Vagina (tissue), 2 donors: ENCODE measurements at regions not wholly inside any gene's neighbourhood (a gene's known extent, or its start where the extent isn't known, plus 50 kb on each side); places are given as distances from the start of the nearest gene placed in this dataset.

Experiments
- DNase-seq, 2 donors: peaks; one replicate each; pipeline ENCODE4 v3.0.0-alpha.2; 2017; ENCODE audit errors: extremely low spot score in 2 of 2
- H3K27ac ChIP-seq: fragments of 200-600 bp; sonication (generic); one replicate; pipeline ENCODE4 v1.5.1; 2019
- H3K27me3 ChIP-seq: fragments of 200-600 bp; sonication (generic); one replicate; pipeline ENCODE4 v1.5.1; 2019
- H3K36me3 ChIP-seq, 2 donors: fragments of 200-600 bp; sonication (generic); one replicate each; pipeline ENCODE4 v1.5.1; 2017 to 2019
- H3K4me1 ChIP-seq: fragments of 200-600 bp; sonication (generic); one replicate; pipeline ENCODE4 v1.5.1; 2019
- H3K4me3 ChIP-seq, 2 donors: fragments of 200-600 bp; sonication (generic); 1 replicate in 1 of 2; 2 replicates in 1 of 2; pipeline ENCODE4 v1.5.1; 2016 to 2019
- H3K9me3 ChIP-seq: fragments of 200-600 bp; sonication (generic); one replicate; pipeline ENCODE4 v1.5.1; 2019
- CTCF ChIP-seq, 3 experiments: fragments of 450-650 bp in 2 of 3; fragments of 200-600 bp in 1 of 3; sonication (generic) in 1 of 3; IDR thresholded peaks; one replicate each; pipeline ENCODE4 v1.5.1; 2017 to 2019; ENCODE audit warnings: antibody characterized with exemption in 3 of 3, mild to moderate bottlenecking in 2 of 3, moderate library complexity in 2 of 3
- POLR2A ChIP-seq, 2 donors: fragments of 450-650 bp; IDR thresholded peaks; one replicate each; pipeline ENCODE4 v1.6.1; 2017; ENCODE audit warnings: antibody characterized with exemption in 2 of 2, mild to moderate bottlenecking in 2 of 2, moderate library complexity in 2 of 2
- POLR2AphosphoS5 ChIP-seq, 2 donors: sonication (generic); formaldehyde crosslinking; IDR thresholded peaks; one replicate each; pipeline ENCODE4 v1.9.0; 2017; ENCODE audit warnings: antibody characterized with exemption in 2 of 2, mild to moderate bottlenecking in 2 of 2, low read depth in 1 of 2; ENCODE audit not compliant: insufficient read depth in 1 of 2
- intact Hi-C: fragments of 100-400 bp; cut with DNase I; formaldehyde crosslinking; loops from one replicate; pipeline ENCODE4 v1.15.1; 2023

DNA sequence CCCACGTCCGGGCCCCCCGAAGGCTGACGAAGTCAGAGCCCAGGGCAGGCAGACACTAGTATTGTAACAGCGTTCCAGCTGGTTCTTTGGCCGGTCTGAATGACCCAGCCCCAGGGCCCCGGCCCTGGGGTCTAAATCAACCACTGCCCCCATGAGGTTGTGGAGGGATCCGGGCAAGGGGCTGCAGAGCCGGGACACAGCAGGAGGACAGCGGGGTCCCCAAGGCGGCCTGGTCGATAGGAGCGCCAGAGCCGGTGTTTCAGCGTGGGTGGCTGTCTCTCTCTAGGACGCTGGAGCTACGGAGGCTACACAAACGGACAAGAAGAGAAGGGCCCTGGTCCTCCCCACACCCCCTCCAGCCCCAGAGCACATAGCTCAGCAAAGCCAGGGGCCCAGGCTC lies 101.8 kb downstream of the RBFOX3 start:
- H3K4me3 ChIP-seq, result no peak overlapping the region
- H3K27ac ChIP-seq, result no peak overlapping the region
- H3K9me3 ChIP-seq, result no peaks in the 10 kb centered on the region
- TF ChIP-seq POLR2AphosphoS5 (IDR thresholded peaks at IDR 0.05; ENCODE audit: insufficient read depth in 1 of 2, low read depth in 1 of 2) (no peak), CTCF (IDR thresholded peaks at IDR 0.05) (no peak), POLR2A (IDR thresholded peaks at IDR 0.05) (no peak)
- intact Hi-C loops, result no loop called here
- no peaks in the 10 kb centered on the region for H3K36me3 ChIP-seq
- no peak for DNase-seq
- no peaks in the 10 kb centered on the region for H3K27me3 ChIP-seq
- no peaks in the 10 kb centered on the region for H3K4me1 ChIP-seq

GRCh38 chr17:79508291-79508716 lies 102.5 kb downstream of the RBFOX3 start:
- TF ChIP-seq POLR2AphosphoS5 (IDR thresholded peaks at IDR 0.05; ENCODE audit: insufficient read depth in 1 of 2, low read depth in 1 of 2) (no peak), CTCF (IDR thresholded peaks at IDR 0.05) (no peak), POLR2A (IDR thresholded peaks at IDR 0.05) (no peak)
- intact Hi-C loops, result no loop called here
- no peaks in the 10 kb centered on the region for H3K27me3 ChIP-seq

DNA sequence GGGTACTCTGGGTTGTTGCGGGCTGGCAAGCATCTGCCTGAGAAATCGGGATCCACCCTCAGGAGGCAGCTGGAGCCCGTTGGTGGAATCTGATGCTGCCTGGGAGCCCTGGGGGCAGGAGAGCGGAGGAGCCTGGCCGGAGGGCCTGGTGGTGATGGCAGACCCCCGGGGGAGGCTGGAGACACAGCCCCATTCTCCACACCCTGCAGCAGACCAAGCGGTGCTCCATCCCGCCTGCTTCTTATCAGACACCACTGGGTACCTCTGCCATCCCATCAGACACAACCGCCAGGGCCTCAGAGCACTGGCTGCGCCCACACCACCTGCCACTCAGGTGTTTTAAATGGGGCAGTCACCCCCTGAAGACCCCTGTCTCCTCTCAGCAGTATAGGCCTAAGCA lies 103.9 kb downstream of the RBFOX3 start:
- intact Hi-C loops, result no loop called here

More at GRCh38 chr17:79508291-79508716, 102.5 kb downstream of the RBFOX3 start:
- DNase-seq, result no peak
- H3K9me3 ChIP-seq, result no peaks in the 10 kb centered on the region
- H3K4me1 ChIP-seq, result no peaks in the 10 kb centered on the region
- H3K4me3 ChIP-seq, result no peak overlapping the region
- no peaks in the 10 kb centered on the region for H3K36me3 ChIP-seq
- no peak overlapping the region for H3K27ac ChIP-seq

DNA sequence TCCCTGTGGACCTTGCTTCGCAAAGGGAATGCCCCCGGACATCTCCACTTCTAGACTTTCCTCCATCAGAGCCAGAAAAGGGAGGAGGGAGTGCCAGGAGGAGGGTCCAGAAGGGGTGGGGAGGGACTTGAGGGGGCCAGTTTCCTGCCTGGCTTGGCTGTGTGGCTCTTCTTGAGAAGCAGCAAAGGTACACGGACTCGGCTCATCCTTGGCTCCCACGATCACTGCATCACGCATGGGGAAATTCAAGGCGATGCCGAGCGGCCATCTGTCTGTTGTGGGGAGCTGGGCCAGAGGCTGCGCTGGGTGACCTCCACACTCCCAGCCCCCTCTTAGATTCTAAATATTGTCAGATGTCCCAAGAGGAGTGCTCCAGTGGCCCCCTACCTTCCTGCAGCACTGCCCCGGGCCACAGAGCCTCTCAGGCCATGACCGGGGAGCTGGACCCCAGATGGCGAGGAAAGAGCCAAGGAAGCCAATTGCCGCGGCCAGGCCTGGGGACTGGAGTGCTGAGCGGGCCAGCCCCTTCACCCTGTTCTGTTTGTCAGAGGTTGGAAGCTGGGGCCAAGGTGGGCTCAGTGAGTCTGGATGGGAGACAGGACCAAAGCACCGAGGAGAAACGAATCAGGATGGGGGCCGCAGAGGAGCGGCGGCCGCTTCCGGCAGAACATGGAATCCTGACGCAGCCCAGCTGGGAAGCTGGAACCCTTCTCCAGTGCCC lies 104.5 kb downstream of the RBFOX3 start:
- H3K27me3 ChIP-seq, result no peaks in the 10 kb centered on the region
- H3K4me1 ChIP-seq, result no peaks in the 10 kb centered on the region
- H3K27ac ChIP-seq, result no peak overlapping the region
- no peak overlapping the region for H3K4me3 ChIP-seq
- intact Hi-C loops, result no loop called here
- no peak for DNase-seq
- no peaks in the 10 kb centered on the region for H3K9me3 ChIP-seq
- TF ChIP-seq POLR2A (IDR thresholded peaks at IDR 0.05), result no peak
- TF ChIP-seq POLR2AphosphoS5 (IDR thresholded peaks at IDR 0.05; ENCODE audit: insufficient read depth in 1 of 2, low read depth in 1 of 2), result no peak
- TF ChIP-seq CTCF (IDR thresholded peaks at IDR 0.05), result no peak
- H3K36me3 ChIP-seq, result no peaks in the 10 kb centered on the region

More for the DNA sequence above, 103.9 kb downstream of the RBFOX3 start:
- Histone ChIP-seq H3K27me3 (no peaks in the 10 kb centered on the region), H3K27ac (no peak overlapping the region), H3K4me3 (no peak overlapping the region), H3K9me3 (no peaks in the 10 kb centered on the region), H3K36me3 (no peaks in the 10 kb centered on the region), H3K4me1 (no peaks in the 10 kb centered on the region)
- TF ChIP-seq POLR2A (IDR thresholded peaks at IDR 0.05) (no peak), CTCF (IDR thresholded peaks at IDR 0.05) (no peak), POLR2AphosphoS5 (IDR thresholded peaks at IDR 0.05; ENCODE audit: insufficient read depth in 1 of 2, low read depth in 1 of 2) (no peak)
- DNase-seq, result no peak

GRCh38 chr17:79505199-79505598 lies 105.7 kb downstream of the RBFOX3 start:
- DNase-seq, result no peak
- H3K27me3 ChIP-seq, result no peaks in the 10 kb centered on the region

More at GRCh38 chr17:79505199-79505598, 105.7 kb downstream of the RBFOX3 start:
- TF ChIP-seq POLR2A (IDR thresholded peaks at IDR 0.05) (no peak), POLR2AphosphoS5 (IDR thresholded peaks at IDR 0.05; ENCODE audit: insufficient read depth in 1 of 2, low read depth in 1 of 2) (no peak), CTCF (IDR thresholded peaks at IDR 0.05) (no peak)
- intact Hi-C loops, result no loop called here
- Histone ChIP-seq H3K36me3 (no peaks in the 10 kb centered on the region), H3K4me3 (no peak overlapping the region), H3K27ac (no peak overlapping the region), H3K9me3 (no peaks in the 10 kb centered on the region), H3K4me1 (no peaks in the 10 kb centered on the region)
